ENCODE measurements at regions not wholly inside any gene's neighbourhood (a gene's known extent, or its start where the extent isn't known, plus 50 kb on each side); places are given as distances from the start of the nearest gene placed in this dataset.

DNA sequence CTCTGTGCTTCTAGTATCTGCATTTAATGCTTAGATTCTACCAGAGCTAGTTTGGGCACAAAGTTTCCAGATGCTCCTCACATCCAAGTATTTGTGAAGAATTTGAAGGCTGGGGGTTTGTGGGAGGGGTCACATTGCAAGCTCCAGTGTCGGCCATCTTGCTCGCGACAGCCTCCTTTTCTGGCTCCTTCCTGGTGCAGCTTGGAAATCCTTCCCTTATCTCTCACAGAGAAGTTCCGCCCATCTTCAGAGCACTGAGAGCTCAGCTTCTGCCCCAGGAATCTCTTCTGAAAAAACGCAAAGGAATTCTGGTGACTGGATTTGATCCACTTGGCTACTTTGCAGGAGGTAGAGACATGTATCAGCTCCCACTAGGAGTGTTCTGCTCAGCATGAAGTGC, 497.5 kb downstream of the TBC1D22A start:
- CTCF ChIA-PET = no interaction called here
- Histone ChIP-seq H3K27me3 (ENCODE audit: control insufficient read depth, insufficient read depth, low read length) (no peaks in the 10 kb centered on the region), H3K4me3 (ENCODE audit: low read depth, low read length) (no peak overlapping the region), H3K36me3 (ENCODE audit: control insufficient read depth, insufficient read depth, low read length) (no peaks in the 10 kb centered on the region)
- TF ChIP-seq CTCF (IDR thresholded peaks at IDR 0.05; ENCODE audit: insufficient read depth, low read depth, low read length) = no peak
- POLR2A ChIA-PET = no interaction called here
- DNase-seq (ENCODE audit: low read depth) = no peak

DNA sequence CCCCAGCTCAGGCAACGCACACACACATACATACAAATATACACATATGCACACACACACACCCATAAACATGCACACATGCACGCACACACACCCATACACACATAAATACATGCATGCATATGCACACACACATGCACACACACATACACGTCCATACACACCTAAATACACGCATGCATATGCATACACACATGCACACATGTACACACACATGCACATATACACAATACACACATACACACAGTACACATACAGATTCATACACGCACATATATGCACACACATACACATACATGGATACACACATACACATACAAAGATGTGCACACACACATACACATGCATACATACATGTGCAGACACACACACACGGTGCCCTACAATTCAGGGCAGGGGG, 496.6 kb downstream of the TBC1D22A start:
- ChIA-PET POLR2A (no interaction called here), CTCF (no interaction called here)
- Histone ChIP-seq H3K4me3 (ENCODE audit: low read depth, low read length) (no peak overlapping the region), H3K36me3 (ENCODE audit: control insufficient read depth, insufficient read depth, low read length) (no peaks in the 10 kb centered on the region), H3K27me3 (ENCODE audit: control insufficient read depth, insufficient read depth, low read length) (no peaks in the 10 kb centered on the region)
- no peak for DNase-seq (ENCODE audit: low read depth)
- no peak for TF ChIP-seq CTCF (IDR thresholded peaks at IDR 0.05; ENCODE audit: insufficient read depth, low read depth, low read length)

DNA sequence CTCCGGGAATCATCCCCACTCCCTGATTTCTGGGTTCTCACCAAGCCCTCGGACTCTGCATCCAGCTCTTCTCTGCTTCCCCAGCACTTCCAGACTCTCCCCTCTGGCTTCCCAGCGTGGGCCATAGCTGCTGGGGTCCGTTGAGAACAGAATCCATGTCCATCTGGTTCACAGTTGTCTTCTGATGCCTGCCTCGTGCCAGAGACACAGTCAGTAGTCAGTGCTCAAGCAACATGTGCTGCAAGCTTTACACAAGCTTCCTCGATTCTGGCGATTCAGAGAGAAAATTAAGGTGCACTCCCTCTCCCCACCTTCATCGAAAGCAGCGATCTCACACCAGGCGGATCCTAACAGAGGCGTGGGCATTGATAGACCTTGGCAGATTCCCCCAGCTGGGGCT, 495.5 kb downstream of the TBC1D22A start:
- no peak for DNase-seq (ENCODE audit: low read depth)
- POLR2A ChIA-PET = no interaction called here

DNA sequence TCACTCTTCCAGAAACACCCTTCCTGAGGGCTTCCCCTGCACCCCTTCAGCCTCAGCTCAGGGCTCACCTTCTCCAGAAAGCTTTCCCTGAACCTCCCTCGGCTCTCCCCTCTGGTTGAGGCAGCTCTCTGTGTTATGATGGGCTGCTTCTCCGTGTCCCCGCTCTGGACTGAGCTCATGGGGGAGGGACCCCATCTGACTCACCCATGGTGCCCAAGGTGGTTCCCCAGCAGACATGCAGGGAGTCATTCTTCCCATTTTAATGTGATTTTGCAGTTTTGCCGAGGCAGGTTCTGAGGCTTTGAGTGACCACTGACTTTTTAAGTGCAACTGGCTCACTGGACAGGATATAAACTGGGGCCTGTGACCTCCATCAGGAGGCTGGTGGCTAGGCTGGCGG, 495.1 kb downstream of the TBC1D22A start:
- ChIA-PET CTCF (interaction anchor here (0.8 kb wide), 1 partner anchor 16 kb away, joined by 3 read pairs; no protein-coding TSS in a partner anchor), POLR2A (no interaction called here)
- no peak for TF ChIP-seq CTCF (IDR thresholded peaks at IDR 0.05; ENCODE audit: insufficient read depth, low read depth, low read length)
- Histone ChIP-seq H3K36me3 (ENCODE audit: control insufficient read depth, insufficient read depth, low read length) (no peaks in the 10 kb centered on the region), H3K4me3 (ENCODE audit: low read depth, low read length) (no peak overlapping the region), H3K27me3 (ENCODE audit: control insufficient read depth, insufficient read depth, low read length) (no peaks in the 10 kb centered on the region)
- DNase-seq (ENCODE audit: low read depth) = no peak

More for the DNA sequence above, 495.5 kb downstream of the TBC1D22A start:
- Histone ChIP-seq H3K36me3 (ENCODE audit: control insufficient read depth, insufficient read depth, low read length) (no peaks in the 10 kb centered on the region), H3K4me3 (ENCODE audit: low read depth, low read length) (no peak overlapping the region), H3K27me3 (ENCODE audit: control insufficient read depth, insufficient read depth, low read length) (no peaks in the 10 kb centered on the region)
- CTCF ChIA-PET = interaction anchor here (0.8 kb wide), 1 partner anchor 16 kb away, joined by 3 read pairs; no protein-coding TSS in a partner anchor
- TF ChIP-seq CTCF (IDR thresholded peaks at IDR 0.05; ENCODE audit: insufficient read depth, low read depth, low read length) = no peak

- CTCF ChIA-PET = no interaction called here
- POLR2A ChIA-PET = no interaction called here
- H3K4me3 ChIP-seq (ENCODE audit: low read depth, low read length) = no peak overlapping the region
- DNase-seq (ENCODE audit: low read depth) = no peak
- no peaks in the 10 kb centered on the region for H3K27me3 ChIP-seq (ENCODE audit: control insufficient read depth, insufficient read depth, low read length)
- no peaks in the 10 kb centered on the region for H3K36me3 ChIP-seq (ENCODE audit: control insufficient read depth, insufficient read depth, low read length)
- no peak for TF ChIP-seq CTCF (IDR thresholded peaks at IDR 0.05; ENCODE audit: insufficient read depth, low read depth, low read length)
These were observed 489.5 kb downstream of the TBC1D22A start for GRCh38 chr22:47251911-47252310.

All from BJ (cell line).